Caco-2 (cell line): ENCODE measurements at regions not wholly inside any gene's neighbourhood (a gene's known extent, or its start where the extent isn't known, plus 50 kb on each side); places are given as distances from the start of the nearest gene placed in this dataset.

ENCODE experiments used
- BruUV-seq: library from RNA; stranded (reverse); fragments of 400-500 nt; replicated peaks from 2 replicates; lab custom pipeline; 2021; lab: Mats Ljungman, UMichigan
- CTCF ChIA-PET: fragments of 300-600 bp; sonication (Branson Sonifier 250); formaldehyde crosslinking; loops from one replicate; lab custom pipeline; 2022; ENCODE audit warnings: antibody characterized with exemption; lab: Charles Lee
- POLR2A ChIA-PET: fragments of 300-600 bp; sonication (Branson Sonifier 250); formaldehyde crosslinking; loops from one replicate; lab custom pipeline; 2022; ENCODE audit warnings: antibody characterized with exemption; lab: Charles Lee
- DNase-seq, 2 experiments: peaks; one replicate each; pipeline versions ENCODE4 v3.0.0 to v3.0.0-alpha.2; 2020 to 2022
- H3K27me3 ChIP-seq: replicated peaks from 2 replicates; pipeline ENCODE4 v1.6.0; 2011; ENCODE audit warnings: low read length; ENCODE audit not compliant: control insufficient read depth, insufficient read depth
- H3K36me3 ChIP-seq: 2 replicates; pipeline ENCODE4 v1.5.1; 2011; ENCODE audit warnings: low read length; ENCODE audit not compliant: control insufficient read depth, insufficient read depth
- H3K4me1 ChIP-seq: fragments of 250-450 bp; sonication (Bioruptor Pico); 2 replicates; pipeline ENCODE4 v1.5.1; 2020; ENCODE audit warnings: mild to moderate bottlenecking
- H3K4me3 ChIP-seq: 2 replicates; pipeline ENCODE4 v1.5.1; 2011; ENCODE audit warnings: low read depth, mild to moderate bottlenecking, control low read depth, low read length
- H3K9me3 ChIP-seq: fragments of 250-450 bp; sonication (Bioruptor Pico); 2 replicates; pipeline ENCODE4 v1.5.1; 2020; ENCODE audit warnings: mild to moderate bottlenecking, moderate library complexity
- H3K27ac Mint-ChIP-seq: one replicate; pipeline ENCODE4 v1.8.0; 2022; ENCODE audit warnings: mixed read lengths; ENCODE audit not compliant: unreplicated experiment
- H3K27me3 Mint-ChIP-seq: one replicate; pipeline ENCODE4 v1.8.0; 2022; ENCODE audit warnings: mixed read lengths; ENCODE audit not compliant: insufficient read depth, unreplicated experiment
- H3K36me3 Mint-ChIP-seq: one replicate; pipeline ENCODE4 v1.8.0; 2022; ENCODE audit warnings: mild to moderate bottlenecking, mixed read lengths; ENCODE audit not compliant: insufficient read depth, unreplicated experiment
- H3K4me1 Mint-ChIP-seq: one replicate; pipeline ENCODE4 v1.8.0; 2022; ENCODE audit warnings: low read depth, mixed read lengths; ENCODE audit not compliant: unreplicated experiment
- H3K4me3 Mint-ChIP-seq: one replicate; pipeline ENCODE4 v1.8.0; 2022; ENCODE audit warnings: mild to moderate bottlenecking, moderate library complexity, mixed read lengths; ENCODE audit not compliant: unreplicated experiment
- H3K9me3 Mint-ChIP-seq: one replicate; pipeline ENCODE4 v1.8.0; 2022; ENCODE audit warnings: mixed read lengths; ENCODE audit not compliant: unreplicated experiment
- CTCF ChIP-seq, 2 experiments: fragments of 200-600 bp in 1 of 2; IDR thresholded peaks; 1 replicate in 1 of 2; 2 replicates in 1 of 2; pipeline versions ENCODE4 v1.5.1 to v1.8.0; 2011 to 2022; ENCODE audit warnings: antibody characterized with exemption in 1 of 2, control low read depth in 1 of 2, inconsistent platforms in 1 of 2, low read depth in 1 of 2, low read length in 1 of 2, mild to moderate bottlenecking in 1 of 2, moderate library complexity in 1 of 2; ENCODE audit not compliant: insufficient read depth in 1 of 2, severe bottlenecking in 1 of 2, unreplicated experiment in 1 of 2
- intact Hi-C: fragments of 100-400 bp; cut with micrococcal nuclease; formaldehyde crosslinking; loops from one replicate; pipeline ENCODE4 v1.10.0; 2022; ENCODE audit not compliant: unreplicated experiment

GRCh38 chr7:53917637-53918036, 624.5 kb upstream of the VSTM2A start:
- H3K36me3 Mint-ChIP-seq, result no peaks in the 10 kb centered on the region
- TF ChIP-seq CTCF (IDR thresholded peaks at IDR 0.05; ENCODE audit: insufficient read depth in 1 of 2, low read depth in 1 of 2, low read length in 1 of 2, severe bottlenecking in 1 of 2, unreplicated experiment in 1 of 2), result no peak
- intact Hi-C loops, result no loop called here
- no peaks in the 10 kb centered on the region for H3K4me1 Mint-ChIP-seq
- no peak overlapping the region for H3K4me3 Mint-ChIP-seq
- no peak overlapping the region for H3K4me3 ChIP-seq
- no peaks in the 10 kb centered on the region for H3K4me1 ChIP-seq
- DNase-seq, result no peak
- no peaks in the 10 kb centered on the region for H3K36me3 ChIP-seq
- POLR2A ChIA-PET, result no interaction called here
- CTCF ChIA-PET, result no interaction called here
- H3K9me3 Mint-ChIP-seq, result no peaks in the 10 kb centered on the region
- no peaks in the 10 kb centered on the region for H3K9me3 ChIP-seq
- H3K27me3 Mint-ChIP-seq, result no peaks in the 10 kb centered on the region
- no peak overlapping the region for H3K27ac Mint-ChIP-seq
- H3K27me3 ChIP-seq, result no peaks in the 10 kb centered on the region
- BruUV-seq, result no TSS peak

- Mint-ChIP-seq H3K27ac (no peak overlapping the region), H3K4me1 (no peaks in the 10 kb centered on the region), H3K4me3 (no peak overlapping the region), H3K27me3 (no peaks in the 10 kb centered on the region), H3K36me3 (no peaks in the 10 kb centered on the region), H3K9me3 (no peaks in the 10 kb centered on the region)
- intact Hi-C loops, result no loop called here
- no peak for DNase-seq
- CTCF ChIA-PET, result no interaction called here
- TF ChIP-seq CTCF (IDR thresholded peaks at IDR 0.05; ENCODE audit: insufficient read depth in 1 of 2, low read depth in 1 of 2, low read length in 1 of 2, severe bottlenecking in 1 of 2, unreplicated experiment in 1 of 2), result no peak
- Histone ChIP-seq H3K4me1 (no peaks in the 10 kb centered on the region), H3K9me3 (no peaks in the 10 kb centered on the region), H3K4me3 (no peak overlapping the region), H3K27me3 (no peaks in the 10 kb centered on the region), H3K36me3 (no peaks in the 10 kb centered on the region)
- POLR2A ChIA-PET, result no interaction called here
- no TSS peak for BruUV-seq
Measured at GRCh38 chr7:53920011-53920410, 622.2 kb upstream of the VSTM2A start.

DNA sequence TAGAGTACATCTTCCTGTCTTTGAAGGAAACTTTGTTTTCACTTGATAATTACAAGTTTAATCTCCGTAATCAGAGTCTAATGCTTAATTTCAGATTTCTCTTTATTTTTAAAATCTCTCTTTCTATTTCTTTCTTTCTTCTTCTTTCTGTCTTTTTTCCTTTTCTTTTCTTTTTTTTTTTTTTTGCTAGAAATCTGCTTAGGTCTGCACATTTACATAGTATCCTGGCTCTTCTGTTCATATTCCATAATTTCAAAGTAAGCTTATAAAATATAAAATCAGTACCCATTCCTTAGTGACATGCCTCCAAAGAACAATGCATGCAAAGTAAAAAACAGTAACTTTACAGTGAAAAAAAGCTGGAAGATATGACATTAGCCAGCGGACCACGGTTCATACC, 601.7 kb upstream of the VSTM2A start:
- H3K27me3 Mint-ChIP-seq, result no peaks in the 10 kb centered on the region
- Histone ChIP-seq H3K9me3 (no peaks in the 10 kb centered on the region), H3K4me1 (no peaks in the 10 kb centered on the region), H3K4me3 (no peak overlapping the region), H3K27me3 (no peaks in the 10 kb centered on the region), H3K36me3 (no peaks in the 10 kb centered on the region)
- intact Hi-C loops, result no loop called here
- H3K9me3 Mint-ChIP-seq, result no peaks in the 10 kb centered on the region
- POLR2A ChIA-PET, result no interaction called here
- H3K27ac Mint-ChIP-seq, result no peak overlapping the region
- no peak for TF ChIP-seq CTCF (IDR thresholded peaks at IDR 0.05; ENCODE audit: insufficient read depth in 1 of 2, low read depth in 1 of 2, low read length in 1 of 2, severe bottlenecking in 1 of 2, unreplicated experiment in 1 of 2)
- H3K36me3 Mint-ChIP-seq, result no peaks in the 10 kb centered on the region
- no peaks in the 10 kb centered on the region for H3K4me1 Mint-ChIP-seq
- CTCF ChIA-PET, result no interaction called here
- DNase-seq, result no peak
- no TSS peak for BruUV-seq
- no peak overlapping the region for H3K4me3 Mint-ChIP-seq
